Ishikawa (cell line): ENCODE measurements at regions not wholly inside any gene's neighbourhood (a gene's known extent, or its start where the extent isn't known, plus 50 kb on each side); places are given as distances from the start of the nearest gene placed in this dataset.

ENCODE experiments used
- CEBPB ChIP-seq: IDR thresholded peaks from 2 replicates; pipeline ENCODE4 v1.6.1; 2012
- CREB1 ChIP-seq: IDR thresholded peaks from 2 replicates; pipeline ENCODE4 v1.6.1; 2012; ENCODE audit warnings: low read depth
- EGR1 ChIP-seq: IDR thresholded peaks from 2 replicates; pipeline ENCODE4 v1.6.1; 2012
- EP300 ChIP-seq: IDR thresholded peaks from 2 replicates; pipeline ENCODE4 v1.6.1; 2012; ENCODE audit warnings: borderline replicate concordance
- FOXM1 ChIP-seq: IDR thresholded peaks from 2 replicates; pipeline ENCODE4 v1.6.1; 2012; ENCODE audit warnings: low read depth, borderline replicate concordance
- NFIC ChIP-seq: IDR thresholded peaks from 2 replicates; pipeline ENCODE4 v1.6.1; 2012
- RAD21 ChIP-seq: IDR thresholded peaks from 2 replicates; pipeline ENCODE4 v1.6.1; 2012; ENCODE audit warnings: low read depth
- TAF1 ChIP-seq: IDR thresholded peaks from 2 replicates; pipeline ENCODE4 v1.6.1; 2012; ENCODE audit warnings: low read depth, mild to moderate bottlenecking
- TCF12 ChIP-seq: IDR thresholded peaks from 2 replicates; pipeline ENCODE4 v1.6.1; 2012; ENCODE audit warnings: low read depth
- TEAD4 ChIP-seq: IDR thresholded peaks from 2 replicates; pipeline ENCODE4 v1.6.1; 2012
- YY1 ChIP-seq: IDR thresholded peaks from 2 replicates; pipeline ENCODE4 v1.6.1; 2012; ENCODE audit warnings: low read depth
- ZBTB7A ChIP-seq: IDR thresholded peaks from 2 replicates; pipeline ENCODE4 v1.6.1; 2012; ENCODE audit warnings: low read depth
- TF ChIP-seq, protein P1 (sequence below): IDR thresholded peaks from 2 replicates; pipeline ENCODE4 v1.6.1; 2012
- TF ChIP-seq, protein P2 (sequence below): IDR thresholded peaks from 2 replicates; pipeline ENCODE4 v1.6.1; 2012; ENCODE audit warnings: low read depth, mild to moderate bottlenecking
- TF ChIP-seq, protein P3 (sequence below): IDR thresholded peaks from 2 replicates; pipeline ENCODE4 v1.6.1; 2012

DNA sequence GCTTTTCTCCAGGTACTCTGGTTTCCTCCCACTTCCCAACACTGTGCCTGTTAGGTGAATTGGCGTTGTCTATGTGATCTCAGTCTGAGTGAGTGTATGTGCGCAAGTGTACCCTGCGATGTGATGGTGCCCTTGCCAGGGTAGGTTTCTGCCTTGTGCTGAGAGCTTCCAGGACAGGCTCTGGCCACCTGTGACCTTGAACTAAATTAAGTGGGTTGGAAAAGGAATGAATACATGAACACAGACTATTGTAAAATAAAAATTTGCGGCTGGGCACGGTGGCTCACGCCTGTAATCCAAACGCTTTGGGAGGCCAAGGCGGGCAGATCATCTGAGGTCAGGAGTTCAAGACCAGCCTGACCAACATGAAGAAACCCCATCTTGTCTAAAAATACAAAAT, 678.0 kb downstream of the DHX35 start:
- TF ChIP-seq FOXM1: no peak
- no peak for TF ChIP-seq CEBPB
- TF ChIP-seq TAF1: no peak
- TF ChIP-seq RAD21: no peak
- TF ChIP-seq, protein P1, sequence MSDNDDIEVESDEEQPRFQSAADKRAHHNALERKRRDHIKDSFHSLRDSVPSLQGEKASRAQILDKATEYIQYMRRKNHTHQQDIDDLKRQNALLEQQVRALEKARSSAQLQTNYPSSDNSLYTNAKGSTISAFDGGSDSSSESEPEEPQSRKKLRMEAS: no peak
- TF ChIP-seq CREB1: no peak
- TF ChIP-seq EGR1: no peak

DNA sequence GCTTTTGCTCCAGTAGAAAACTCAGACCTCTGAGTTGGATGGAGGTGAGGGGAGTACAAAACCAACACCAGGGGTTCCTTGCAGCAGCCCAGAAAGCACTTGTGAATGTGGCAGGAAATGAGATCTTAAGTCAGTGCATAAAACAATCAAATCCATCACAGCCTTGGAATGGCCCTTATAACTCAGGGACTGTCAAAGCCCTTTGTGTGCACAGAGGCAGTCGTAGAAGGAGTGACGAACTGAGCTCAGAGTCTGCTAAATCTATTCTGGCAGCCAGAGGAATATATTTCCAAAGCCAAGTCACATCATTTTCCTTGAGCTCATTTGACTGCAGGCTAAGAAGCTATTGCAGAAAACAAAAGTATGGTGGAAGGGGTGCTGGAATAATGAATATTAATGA, 676.6 kb downstream of the DHX35 start:
- no peak for TF ChIP-seq CREB1
- TF ChIP-seq NFIC: no peak
- no peak for TF ChIP-seq FOXM1
- TF ChIP-seq EGR1: no peak
- no peak for TF ChIP-seq TCF12
- TF ChIP-seq, protein P2, sequence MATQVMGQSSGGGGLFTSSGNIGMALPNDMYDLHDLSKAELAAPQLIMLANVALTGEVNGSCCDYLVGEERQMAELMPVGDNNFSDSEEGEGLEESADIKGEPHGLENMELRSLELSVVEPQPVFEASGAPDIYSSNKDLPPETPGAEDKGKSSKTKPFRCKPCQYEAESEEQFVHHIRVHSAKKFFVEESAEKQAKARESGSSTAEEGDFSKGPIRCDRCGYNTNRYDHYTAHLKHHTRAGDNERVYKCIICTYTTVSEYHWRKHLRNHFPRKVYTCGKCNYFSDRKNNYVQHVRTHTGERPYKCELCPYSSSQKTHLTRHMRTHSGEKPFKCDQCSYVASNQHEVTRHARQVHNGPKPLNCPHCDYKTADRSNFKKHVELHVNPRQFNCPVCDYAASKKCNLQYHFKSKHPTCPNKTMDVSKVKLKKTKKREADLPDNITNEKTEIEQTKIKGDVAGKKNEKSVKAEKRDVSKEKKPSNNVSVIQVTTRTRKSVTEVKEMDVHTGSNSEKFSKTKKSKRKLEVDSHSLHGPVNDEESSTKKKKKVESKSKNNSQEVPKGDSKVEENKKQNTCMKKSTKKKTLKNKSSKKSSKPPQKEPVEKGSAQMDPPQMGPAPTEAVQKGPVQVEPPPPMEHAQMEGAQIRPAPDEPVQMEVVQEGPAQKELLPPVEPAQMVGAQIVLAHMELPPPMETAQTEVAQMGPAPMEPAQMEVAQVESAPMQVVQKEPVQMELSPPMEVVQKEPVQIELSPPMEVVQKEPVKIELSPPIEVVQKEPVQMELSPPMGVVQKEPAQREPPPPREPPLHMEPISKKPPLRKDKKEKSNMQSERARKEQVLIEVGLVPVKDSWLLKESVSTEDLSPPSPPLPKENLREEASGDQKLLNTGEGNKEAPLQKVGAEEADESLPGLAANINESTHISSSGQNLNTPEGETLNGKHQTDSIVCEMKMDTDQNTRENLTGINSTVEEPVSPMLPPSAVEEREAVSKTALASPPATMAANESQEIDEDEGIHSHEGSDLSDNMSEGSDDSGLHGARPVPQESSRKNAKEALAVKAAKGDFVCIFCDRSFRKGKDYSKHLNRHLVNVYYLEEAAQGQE: no peak
- TF ChIP-seq EP300: no peak
- TF ChIP-seq TAF1: no peak
- TF ChIP-seq TEAD4: no peak
- TF ChIP-seq, protein P1: no peak
- TF ChIP-seq YY1: no peak
- TF ChIP-seq CEBPB: no peak
- no peak for TF ChIP-seq RAD21
- no peak for TF ChIP-seq ZBTB7A
- TF ChIP-seq, protein P3, sequence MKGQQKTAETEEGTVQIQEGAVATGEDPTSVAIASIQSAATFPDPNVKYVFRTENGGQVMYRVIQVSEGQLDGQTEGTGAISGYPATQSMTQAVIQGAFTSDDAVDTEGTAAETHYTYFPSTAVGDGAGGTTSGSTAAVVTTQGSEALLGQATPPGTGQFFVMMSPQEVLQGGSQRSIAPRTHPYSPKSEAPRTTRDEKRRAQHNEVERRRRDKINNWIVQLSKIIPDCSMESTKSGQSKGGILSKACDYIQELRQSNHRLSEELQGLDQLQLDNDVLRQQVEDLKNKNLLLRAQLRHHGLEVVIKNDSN: no peak

DNA sequence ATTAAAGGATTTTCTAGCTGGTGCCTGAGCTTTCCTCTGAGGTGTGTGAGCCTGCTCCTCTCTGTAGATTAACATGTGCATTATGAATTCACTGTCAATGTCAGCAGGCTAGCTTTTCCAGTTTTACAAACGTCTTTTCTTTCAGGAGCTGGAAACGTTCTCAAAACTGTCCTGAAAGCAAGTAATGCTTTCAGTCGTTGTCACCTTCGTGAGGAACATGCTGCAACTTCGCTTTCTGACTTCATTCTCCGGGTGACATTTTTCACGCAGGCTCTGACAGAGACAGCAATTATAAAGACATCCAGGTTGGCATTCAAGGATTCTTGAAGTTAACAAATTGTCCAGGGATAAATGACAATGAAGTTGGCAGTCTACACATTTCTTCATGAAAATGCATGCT, 671.5 kb downstream of the DHX35 start:
- TF ChIP-seq TEAD4 (no peak), CEBPB (no peak), ZBTB7A (no peak), EP300 (no peak), TAF1 (no peak), CREB1 (no peak), FOXM1 (no peak), NFIC (no peak), YY1 (no peak), EGR1 (no peak)
- TF ChIP-seq, protein P1: no peak
- TF ChIP-seq, protein P3: no peak
- TF ChIP-seq, protein P2: no peak

DNA sequence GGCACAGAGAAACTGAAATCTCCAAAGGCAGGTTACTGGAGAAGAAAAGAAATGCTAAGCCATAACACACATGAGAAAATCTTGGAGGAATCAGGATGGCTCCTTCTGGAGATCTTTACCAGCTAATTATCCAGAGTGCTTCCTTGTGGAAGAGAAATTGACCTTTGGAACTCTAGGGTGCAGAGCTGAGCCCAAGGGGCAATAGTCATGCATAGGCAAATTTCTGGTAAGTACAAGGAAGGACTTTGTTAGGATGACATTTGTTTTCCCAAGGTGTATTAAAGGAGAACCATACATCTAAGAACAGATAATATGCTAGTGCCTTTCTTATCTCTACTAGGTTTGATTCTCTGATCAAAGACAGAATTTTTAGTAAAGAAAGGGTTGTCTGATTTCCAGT, 670.6 kb downstream of the DHX35 start:
- no peak for TF ChIP-seq CREB1
- TF ChIP-seq, protein P3: no peak
- no peak for TF ChIP-seq EGR1
- TF ChIP-seq TAF1: no peak
- TF ChIP-seq, protein P2: no peak
